HL-60/S4 (cell line): ENCODE measurements at regions not wholly inside any gene's neighbourhood (a gene's known extent, or its start where the extent isn't known, plus 50 kb on each side); places are given as distances from the start of the nearest gene placed in this dataset.
"Not testable (repeated sequence)": the region's sequence is repeated elsewhere in the genome, so short reads cannot be mapped to it uniquely, and the experiment has no call there.

ENCODE experiments used
- in situ Hi-C: fragments of 300-500 bp; cut with MboI; formaldehyde crosslinking; loops from 2 replicates; pipeline ENCODE4 v1.14.3; 2022; ENCODE audit warnings: low sequenced_read_pairs

DNA sequence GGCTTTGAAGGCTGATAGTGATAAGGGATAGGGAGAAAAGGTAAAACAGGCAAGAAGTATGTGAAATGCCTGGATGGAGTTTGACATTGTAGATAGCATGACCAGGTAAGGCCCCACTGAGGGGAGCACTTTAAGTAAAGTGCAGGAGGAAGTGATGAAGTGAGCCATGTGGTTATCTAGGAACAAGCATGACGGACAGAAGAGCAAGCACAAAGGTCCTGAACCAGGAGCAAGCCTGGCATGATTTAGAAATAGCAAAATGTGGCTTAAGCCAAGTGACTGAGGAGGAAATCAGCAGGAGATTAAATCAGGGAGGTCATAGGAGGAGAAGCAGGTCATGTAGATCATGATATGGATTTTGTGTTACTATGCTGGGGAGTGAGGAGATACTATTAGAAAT lies 129.2 kb downstream of the GLUL start:
- in situ Hi-C loops = no loop called here

- in situ Hi-C loops = no loop called here
These were observed 129.9 kb downstream of the GLUL start for GRCh38 chr1:182261655-182262054.

DNA sequence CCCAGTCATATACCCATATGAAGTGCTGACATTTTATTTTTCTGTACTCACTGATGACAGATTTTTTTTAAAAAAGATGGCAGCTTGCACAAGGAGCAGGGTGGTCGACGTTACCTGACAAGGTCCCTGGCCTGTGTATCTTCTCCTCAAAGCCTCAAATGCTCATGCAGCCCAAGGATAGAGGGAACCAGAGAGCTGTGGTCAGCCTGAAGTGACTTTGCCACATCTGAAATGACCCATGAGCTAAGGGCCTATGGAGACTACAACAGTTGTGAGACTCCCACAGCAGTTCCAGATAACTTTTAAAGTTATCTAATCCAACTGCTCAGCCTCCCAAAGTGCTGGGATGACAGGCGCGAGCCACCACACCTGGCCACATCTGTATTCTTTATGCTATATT lies 131.1 kb downstream of the GLUL start:
- in situ Hi-C loops = no loop called here

DNA sequence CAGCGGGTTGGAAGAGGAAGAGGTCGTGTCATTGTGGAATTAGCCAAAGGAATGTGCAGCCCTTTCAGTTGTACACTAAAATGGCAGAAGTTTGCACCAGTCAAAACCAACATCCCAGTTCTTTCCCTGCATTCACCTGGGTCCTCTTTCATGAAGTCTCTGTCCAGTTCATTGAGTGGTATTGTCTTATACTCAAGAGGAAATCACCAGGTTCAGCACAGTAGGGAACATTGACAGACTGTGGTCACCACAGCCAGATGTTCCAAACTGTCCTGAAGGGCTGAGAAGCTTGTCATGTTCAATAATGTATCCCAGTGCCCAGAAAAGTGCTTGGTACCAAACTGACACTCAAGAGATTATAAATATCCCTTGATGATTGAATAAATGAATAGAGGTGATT lies 131.6 kb downstream of the GLUL start:
- in situ Hi-C loops = no loop called here

GRCh38 chr1:182259229-182259872 lies 132.2 kb downstream of the GLUL start:
- in situ Hi-C loops = no loop called here

DNA sequence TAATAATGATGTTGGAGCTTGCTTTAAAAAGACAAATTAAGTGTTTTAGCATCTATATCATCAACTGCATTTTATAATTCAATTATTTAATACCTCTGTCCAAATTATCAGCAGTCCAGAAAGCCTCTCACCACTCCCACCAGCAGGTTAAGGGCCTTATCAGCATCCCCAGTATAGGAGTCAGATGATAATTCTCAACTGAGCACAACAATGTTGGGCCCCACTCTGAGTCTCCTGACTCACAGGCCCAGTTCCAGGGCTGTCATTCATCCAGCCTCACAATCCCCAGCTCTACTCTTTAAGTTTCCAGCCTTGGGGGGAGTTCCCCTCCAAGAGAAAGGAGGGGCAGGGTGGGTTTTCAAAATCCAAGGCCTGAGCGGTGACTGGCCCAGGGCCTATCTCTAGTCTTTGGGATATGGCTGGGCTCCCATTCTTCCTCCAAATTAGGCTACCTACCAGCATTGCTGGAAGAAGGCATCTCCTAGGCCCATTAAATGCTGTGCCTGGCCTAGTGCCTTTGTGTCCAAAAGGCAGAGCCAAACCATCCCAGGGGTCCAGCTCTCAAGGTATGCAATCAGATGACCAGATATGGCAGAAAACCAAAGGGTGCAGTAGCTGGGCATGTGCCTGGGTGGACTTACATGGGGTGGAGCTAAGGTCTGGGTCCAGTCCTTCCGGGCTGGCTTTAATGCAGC lies 134.1 kb downstream of the GLUL start:
- in situ Hi-C loops = no loop called here

DNA sequence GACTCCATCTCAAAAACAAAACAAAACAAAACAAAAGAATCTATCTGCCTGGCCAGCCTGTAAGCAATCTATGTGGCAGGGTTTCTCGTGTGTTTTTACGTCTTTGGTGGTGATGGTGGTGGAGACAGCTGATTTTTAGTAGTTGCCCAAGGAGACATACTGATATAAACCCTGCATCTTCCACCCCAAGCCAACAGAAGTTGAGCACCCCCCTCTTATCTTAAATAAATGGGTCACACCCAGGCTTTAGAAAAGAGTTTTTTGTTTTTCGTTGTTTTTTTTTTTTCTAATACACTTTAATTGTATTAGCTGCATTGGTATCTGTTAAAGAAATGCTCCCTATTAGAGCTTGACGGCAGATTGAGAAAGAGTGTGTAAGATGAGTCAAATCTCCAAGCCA lies 134.7 kb downstream of the GLUL start:
- in situ Hi-C loops = no loop called here

- in situ Hi-C loops = no loop called here
These were observed 136.1 kb downstream of the GLUL start for GRCh38 chr1:182255494-182255893.

- in situ Hi-C loops = no loop called here
These were observed 138.2 kb downstream of the GLUL start for GRCh38 chr1:182253319-182253860.

GRCh38 chr1:182251561-182251960 lies 140.0 kb downstream of the GLUL start:
- in situ Hi-C loops = no loop called here

DNA sequence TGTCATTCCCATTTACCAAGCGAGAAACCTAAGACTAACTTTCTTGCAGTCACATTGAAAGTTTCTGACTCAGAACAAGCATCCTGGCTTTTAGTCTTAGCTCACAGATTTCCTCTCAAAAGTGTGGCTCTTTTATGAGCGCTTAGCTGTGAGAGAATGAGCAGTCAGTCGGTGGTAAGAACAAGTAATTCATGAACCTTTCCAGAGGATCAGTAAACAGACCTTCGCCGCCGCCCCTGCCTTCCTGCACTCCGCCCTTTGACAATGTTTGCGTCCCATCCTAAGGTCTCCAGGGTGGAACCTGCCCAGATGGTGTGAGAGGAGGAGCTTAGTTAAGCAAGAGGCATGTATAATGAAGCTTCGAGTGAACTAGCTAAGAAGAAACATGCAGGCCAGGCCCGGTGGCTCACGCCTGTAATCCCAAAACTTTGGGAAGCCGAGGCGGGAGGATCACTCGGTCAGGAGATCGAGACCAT lies 142.4 kb downstream of the GLUL start:
- in situ Hi-C loops = no loop called here

DNA sequence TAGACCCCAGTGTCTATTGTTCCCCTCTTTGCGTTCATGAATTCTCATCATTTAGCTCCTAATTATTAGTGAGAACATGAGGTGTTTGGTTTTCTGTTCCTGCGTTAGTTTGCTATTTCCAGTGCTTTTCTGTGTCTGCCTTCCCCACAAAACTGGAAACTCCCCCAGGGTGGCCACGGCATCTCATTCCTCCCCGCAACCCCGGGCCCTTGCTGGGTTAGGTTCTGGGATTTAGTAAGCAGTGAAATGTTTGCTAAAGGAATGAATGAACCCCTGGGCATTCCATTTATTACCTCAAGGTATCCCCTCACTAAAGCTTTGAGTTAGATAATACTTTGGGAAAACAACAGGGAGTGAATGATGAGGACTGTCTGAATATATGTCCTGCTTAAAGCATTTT lies 142.9 kb downstream of the GLUL start:
- in situ Hi-C loops = no loop called here

DNA sequence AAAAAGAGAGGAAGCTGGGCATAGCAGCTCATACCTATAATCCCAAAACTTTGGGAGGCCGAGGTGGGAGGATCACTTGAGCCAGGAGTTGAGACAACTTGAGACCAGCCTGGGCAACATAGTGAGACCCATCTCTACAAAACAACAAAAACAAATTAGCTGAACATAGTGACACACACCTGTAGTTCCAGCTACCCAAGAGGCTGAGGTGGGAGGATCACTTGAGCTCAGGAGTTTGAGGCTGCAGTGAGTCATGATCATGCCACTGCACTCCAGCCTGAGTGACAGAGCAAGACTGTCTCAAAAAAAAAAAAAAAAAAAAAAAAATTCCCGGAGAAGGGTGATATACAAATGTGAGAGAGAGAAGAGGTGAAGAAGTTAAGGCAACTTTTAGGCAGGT lies 143.8 kb downstream of the GLUL start:
- in situ Hi-C loops = not testable (repeated sequence)

DNA sequence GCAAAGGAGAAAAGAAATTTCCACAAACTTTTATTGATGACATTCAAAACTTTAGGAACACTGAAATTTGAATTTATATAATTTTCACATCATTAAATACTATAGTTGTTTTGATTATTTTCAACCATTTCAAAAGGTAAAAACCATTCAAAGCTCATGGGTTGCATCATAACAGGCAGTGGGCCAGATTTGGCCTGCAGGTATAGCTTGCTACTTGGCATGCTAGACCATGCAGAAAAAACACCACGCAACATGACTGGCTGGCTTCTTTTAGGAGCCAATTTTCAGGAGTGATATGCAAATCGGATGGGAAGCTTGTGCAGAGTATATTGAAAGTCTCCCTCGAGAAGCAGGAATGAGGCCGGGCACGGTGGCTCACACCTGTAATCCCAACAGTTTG lies 144.8 kb downstream of the GLUL start:
- in situ Hi-C loops = no loop called here

GRCh38 chr1:182245040-182245439 lies 146.6 kb downstream of the GLUL start:
- in situ Hi-C loops = no loop called here

GRCh38 chr1:182244451-182244850 lies 147.1 kb downstream of the GLUL start:
- in situ Hi-C loops = no loop called here

GRCh38 chr1:182242641-182243040 lies 148.9 kb downstream of the GLUL start:
- in situ Hi-C loops = no loop called here

DNA sequence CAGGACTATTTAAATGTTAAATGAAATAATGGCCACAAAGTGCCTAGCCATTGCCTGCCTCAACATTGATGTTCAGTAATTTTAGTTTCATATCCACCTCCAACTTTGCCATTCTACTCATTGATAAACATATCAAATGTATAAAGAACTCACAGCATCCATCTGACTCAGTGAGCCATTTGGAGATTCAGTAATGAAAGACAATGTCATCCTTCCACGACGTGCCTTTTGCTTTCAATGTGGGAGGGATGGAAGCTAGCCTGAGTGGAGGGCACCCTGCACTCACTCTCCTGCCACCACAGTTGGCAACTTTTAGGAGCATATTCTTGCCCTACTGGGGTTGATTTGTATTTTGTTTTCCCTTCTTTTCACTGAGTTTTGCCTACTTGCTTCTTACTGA lies 151.5 kb downstream of the GLUL start:
- in situ Hi-C loops = no loop called here

- in situ Hi-C loops = no loop called here
These were observed 153.2 kb downstream of the GLUL start for GRCh38 chr1:182238421-182238820.

DNA sequence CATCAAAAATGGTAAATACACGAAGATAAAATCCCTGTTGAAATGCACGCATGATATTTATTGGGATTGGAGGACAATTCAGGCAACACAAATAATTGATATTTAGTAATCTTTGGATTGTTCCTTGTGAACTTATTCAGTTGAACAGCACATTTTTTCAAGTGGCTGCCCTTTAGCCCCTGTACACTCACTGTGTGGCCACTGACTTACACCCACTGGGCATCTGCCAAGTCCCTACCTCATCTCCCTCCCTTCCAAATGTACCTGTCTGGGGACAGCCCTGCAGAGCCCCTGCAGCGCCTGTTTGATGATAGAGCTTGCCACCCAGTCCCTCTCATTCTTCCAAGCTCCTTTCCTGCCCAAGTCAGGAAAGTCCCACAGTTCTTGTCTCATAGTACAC lies 154.3 kb downstream of the GLUL start:
- in situ Hi-C loops = no loop called here

DNA sequence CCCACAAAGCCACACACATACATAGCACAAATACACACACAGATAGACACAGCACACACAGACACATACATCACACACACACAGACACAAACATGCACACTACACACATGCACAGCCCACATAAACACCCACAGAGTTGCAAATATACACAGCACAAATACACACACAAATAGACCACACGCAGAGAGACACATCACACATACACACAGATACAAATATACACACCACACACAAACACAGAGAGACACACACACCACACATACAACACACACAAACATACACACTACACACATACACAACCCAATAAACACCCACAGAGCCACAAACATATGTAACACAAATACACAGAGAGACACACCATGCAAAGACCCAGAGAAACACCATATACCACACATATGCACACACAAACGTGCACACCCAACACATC lies 154.9 kb downstream of the GLUL start:
- in situ Hi-C loops = no loop called here

- in situ Hi-C loops = no loop called here
These were observed 155.5 kb downstream of the GLUL start for GRCh38 chr1:182235952-182236650.
